ENCODE measurements at regions not wholly inside any gene's neighbourhood (a gene's known extent, or its start where the extent isn't known, plus 50 kb on each side); places are given as distances from the start of the nearest gene placed in this dataset.

- peak; percentile 42 for DNase-seq
Observed at GRCh38 chr5:143554918-143555477, 151.5 kb upstream of the NR3C1 start.

- DNase-seq: peak; percentile 4
Observed at GRCh38 chr5:143554187-143554717, 150.8 kb upstream of the NR3C1 start.

GRCh38 chr5:143552680-143553079, 149.2 kb upstream of the NR3C1 start:
- peak; percentile 7 for DNase-seq

GRCh38 chr5:143551820-143552251, 148.3 kb upstream of the NR3C1 start:
- DNase-seq: no peak

- DNase-seq: no peak
Observed at GRCh38 chr5:143550986-143551630, 147.6 kb upstream of the NR3C1 start.

GRCh38 chr5:143547342-143547741, 143.9 kb upstream of the NR3C1 start:
- no peak for DNase-seq

- DNase-seq: no peak
Observed at GRCh38 chr5:143546394-143546793, 142.9 kb upstream of the NR3C1 start.

GRCh38 chr5:143544606-143545005, 141.1 kb upstream of the NR3C1 start:
- DNase-seq: no peak

- no peak for DNase-seq
Observed at GRCh38 chr5:143543358-143544255, 140.1 kb upstream of the NR3C1 start.

GRCh38 chr5:143542798-143543144, 139.3 kb upstream of the NR3C1 start:
- DNase-seq: no peak

GRCh38 chr5:143541943-143542797, 138.7 kb upstream of the NR3C1 start:
- DNase-seq: no peak

GRCh38 chr5:143539742-143540141, 136.3 kb upstream of the NR3C1 start:
- no peak for DNase-seq

GRCh38 chr5:143537056-143537455, 133.6 kb upstream of the NR3C1 start:
- DNase-seq: no peak

GRCh38 chr5:143536364-143536763, 132.9 kb upstream of the NR3C1 start:
- no peak for DNase-seq

- DNase-seq: no peak
Observed at GRCh38 chr5:143534761-143535154, 131.3 kb upstream of the NR3C1 start.

- no peak for DNase-seq
Observed at GRCh38 chr5:143533978-143534760, 130.7 kb upstream of the NR3C1 start.

GRCh38 chr5:143533475-143533874, 130.0 kb upstream of the NR3C1 start:
- no peak for DNase-seq

GRCh38 chr5:143527808-143528207, 124.3 kb upstream of the NR3C1 start:
- no peak for DNase-seq

GRCh38 chr5:143525176-143525575, 121.7 kb upstream of the NR3C1 start:
- DNase-seq: no peak

- DNase-seq: no peak
Observed at GRCh38 chr5:143524338-143524945, 121.0 kb upstream of the NR3C1 start.

- no peak for DNase-seq
Observed at GRCh38 chr5:143521846-143522400, 118.4 kb upstream of the NR3C1 start.

Data from hematopoietic multipotent progenitor cell treated with erythropoietin and hydrocortisone succinate and interleukin-3 and kit ligand, for 6 days (in vitro differentiated cells).